Activated naive CD4-positive, alpha-beta T cell treated with anti-CD3 and anti-CD28 coated beads, Interleukin-2, amount 50 U/mL, for 16 hours (primary cell): ENCODE measurements at regions not wholly inside any gene's neighbourhood (a gene's known extent, or its start where the extent isn't known, plus 50 kb on each side); places are given as distances from the start of the nearest gene placed in this dataset.
"Not testable (repeated sequence)": the region's sequence is repeated elsewhere in the genome, so short reads cannot be mapped to it uniquely, and the experiment has no call there.

Experiments used
- DNase-seq: peaks from one replicate; pipeline ENCODE4 v3.0.0-alpha.2; 2020

DNA sequence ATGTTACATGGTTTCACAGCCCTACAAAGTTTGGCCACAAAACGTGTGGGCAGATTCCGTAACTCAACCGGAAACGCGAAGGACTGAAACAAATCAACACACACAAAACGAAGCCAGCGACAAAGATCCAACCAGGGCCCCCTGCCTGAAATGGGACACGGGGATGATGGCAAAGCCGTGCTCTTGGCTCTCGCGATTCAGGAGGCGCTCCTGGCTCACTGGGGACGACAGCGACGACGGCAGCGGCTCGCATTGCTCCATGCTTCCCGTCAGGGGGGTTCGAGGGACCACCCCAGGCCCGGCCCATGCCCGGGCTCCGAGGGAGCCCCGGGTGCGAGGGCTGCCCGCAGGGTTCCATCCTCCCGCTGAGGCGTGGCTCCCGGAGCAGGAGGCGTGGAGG, 4786.8 kb upstream of the OR11H1 start:
- no peak for DNase-seq

DNA sequence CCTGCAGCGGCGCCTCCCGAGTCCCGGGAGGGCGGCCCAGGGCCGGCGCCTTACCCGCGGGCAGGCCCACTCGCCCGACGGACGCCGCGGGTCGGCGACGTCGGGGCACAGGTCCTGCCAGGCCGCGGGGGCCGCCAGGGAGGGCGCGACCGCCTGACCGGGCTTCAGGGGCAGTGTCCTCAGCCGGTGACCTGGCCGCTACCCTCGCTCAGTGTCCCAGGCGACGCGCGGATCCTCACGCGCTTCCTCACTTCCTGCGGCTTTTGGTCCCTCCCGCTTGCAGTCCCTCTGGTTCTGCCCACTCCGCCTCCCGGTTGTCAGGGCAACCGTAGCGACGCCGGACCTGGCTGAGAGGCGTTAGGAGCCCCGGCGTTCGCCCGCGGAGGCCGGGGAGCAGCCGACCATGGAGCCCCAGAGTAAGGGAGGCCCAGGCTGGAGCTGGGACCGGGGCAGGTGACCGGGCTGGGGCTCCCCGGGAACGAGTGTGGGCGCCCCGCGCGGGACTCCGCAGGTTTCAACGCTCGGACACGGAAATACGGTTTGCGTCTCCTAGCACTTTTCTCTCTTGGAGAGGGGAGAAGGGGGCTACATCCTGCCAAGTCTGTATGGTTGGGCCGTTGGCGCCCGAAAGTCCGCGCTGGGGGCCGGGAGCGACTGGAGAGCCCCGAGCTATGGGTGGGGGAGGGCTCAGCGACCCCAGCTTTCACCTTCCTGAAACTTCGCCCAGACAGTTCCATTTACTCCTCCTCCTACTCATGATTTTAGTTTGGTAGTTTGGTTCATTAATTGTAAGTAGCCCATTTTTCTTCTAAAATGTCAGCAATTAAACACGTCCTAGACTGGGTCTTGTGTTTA, 4786.0 kb upstream of the OR11H1 start:
- peak; percentile 20 for DNase-seq

GRCh38 chr22:10746382-10746781, 4781.6 kb upstream of the OR11H1 start:
- not testable (repeated sequence) for DNase-seq

DNA sequence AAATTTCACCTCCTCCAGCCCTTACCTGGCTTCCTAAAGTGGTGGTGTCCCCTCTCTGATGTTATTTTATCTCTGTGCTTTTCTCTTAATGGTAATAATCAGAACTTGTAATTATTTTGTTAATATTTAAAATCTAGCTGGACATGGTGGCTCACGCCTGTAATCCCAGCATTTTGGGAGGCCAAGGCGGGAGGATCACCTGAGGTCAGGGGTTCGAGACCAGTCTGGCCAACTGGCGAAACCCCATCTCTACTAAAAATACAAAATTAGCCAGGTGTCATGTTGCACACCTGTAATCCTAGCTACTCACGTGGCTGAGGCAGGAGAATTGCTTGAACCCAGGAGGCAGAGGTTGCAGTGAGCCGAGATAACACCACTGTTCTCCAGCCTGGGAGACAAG, 4780.8 kb upstream of the OR11H1 start:
- DNase-seq = not testable (repeated sequence)

- DNase-seq = not testable (repeated sequence)
Measured at GRCh38 chr22:10748751-10749150, 4779.2 kb upstream of the OR11H1 start.

DNA sequence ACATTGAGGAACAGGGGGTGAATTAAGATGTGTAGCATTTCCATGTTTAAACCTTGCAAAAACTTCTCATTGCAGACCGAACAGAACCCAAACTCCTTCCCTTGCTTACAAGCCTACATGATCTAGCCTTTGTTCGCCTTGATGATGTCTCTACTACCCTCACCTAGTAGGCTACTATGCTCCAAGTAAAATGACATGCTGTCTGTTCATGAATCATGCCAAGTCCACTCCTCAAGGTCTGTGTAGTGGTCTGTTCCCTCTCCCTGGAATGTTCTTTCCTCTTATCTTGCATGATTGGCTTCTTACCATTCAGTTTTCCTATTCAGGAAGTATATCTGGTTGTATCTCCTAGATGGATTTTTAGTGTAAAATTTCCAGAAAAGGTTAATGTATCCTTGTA, 4778.6 kb upstream of the OR11H1 start:
- not testable (repeated sequence) for DNase-seq

DNA sequence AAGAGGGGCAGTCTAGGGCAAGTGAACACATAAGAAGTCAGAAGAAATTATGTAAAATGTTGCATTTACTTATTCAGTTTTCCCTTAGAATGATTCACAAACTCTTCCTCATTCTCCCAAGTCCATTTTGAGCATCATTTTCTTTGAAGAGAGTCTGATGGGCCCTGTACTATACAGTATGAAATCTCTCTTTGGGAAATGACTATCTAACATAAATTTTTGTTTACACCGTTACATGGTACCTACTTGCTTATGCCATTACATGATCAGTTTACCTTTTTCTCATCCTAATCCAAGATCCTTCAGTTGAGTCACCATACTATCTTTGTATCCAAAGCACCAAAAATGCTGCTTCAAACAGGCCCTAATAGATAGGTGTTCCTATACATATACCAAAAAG, 4774.4 kb upstream of the OR11H1 start:
- not testable (repeated sequence) for DNase-seq

GRCh38 chr22:10755350-10755749, 4772.6 kb upstream of the OR11H1 start:
- not testable (repeated sequence) for DNase-seq

DNA sequence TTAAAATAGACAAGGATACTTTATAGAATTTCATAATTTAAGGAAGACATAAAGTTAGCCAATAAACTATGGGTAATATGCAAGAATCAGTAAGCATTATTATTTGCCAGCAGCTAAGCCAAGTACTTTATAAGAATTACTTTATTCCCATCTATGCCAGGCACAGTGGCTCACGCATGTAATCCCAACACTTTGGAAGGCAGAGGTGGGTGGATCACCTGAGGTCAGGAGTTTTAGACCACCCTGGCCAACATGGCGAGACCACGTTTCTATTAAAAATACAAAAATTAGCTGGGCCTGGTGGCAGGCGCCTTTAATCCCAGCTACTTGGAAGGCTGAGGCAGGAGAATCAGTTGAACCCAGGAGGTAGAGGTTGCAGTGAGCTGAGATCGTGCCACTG, 4767.6 kb upstream of the OR11H1 start:
- DNase-seq = not testable (repeated sequence)

- DNase-seq = not testable (repeated sequence)
Measured at GRCh38 chr22:10766320-10766719, 4761.7 kb upstream of the OR11H1 start.

- DNase-seq = not testable (repeated sequence)
Measured at GRCh38 chr22:10768875-10769274, 4759.1 kb upstream of the OR11H1 start.

DNA sequence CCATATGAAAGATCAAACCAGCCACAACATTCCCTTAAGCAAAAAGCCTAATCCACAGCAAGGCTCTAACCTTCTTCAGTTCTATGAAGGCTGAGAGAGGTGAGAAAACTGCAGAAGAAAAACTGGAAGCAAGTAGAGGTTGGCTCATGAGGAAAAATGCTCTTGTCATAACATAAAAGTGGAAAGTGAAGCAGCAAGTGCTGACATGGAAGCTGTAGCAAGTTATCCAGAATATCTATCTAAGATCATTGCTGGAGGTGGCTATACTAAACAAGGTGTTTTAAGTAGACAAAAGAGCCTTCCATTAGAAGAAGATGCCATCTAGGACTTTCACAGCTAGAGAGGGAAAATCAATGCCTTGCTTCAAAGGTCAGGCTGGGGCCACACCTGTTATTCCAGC, 4756.2 kb upstream of the OR11H1 start:
- not testable (repeated sequence) for DNase-seq

GRCh38 chr22:10773341-10773740, 4754.7 kb upstream of the OR11H1 start:
- not testable (repeated sequence) for DNase-seq

DNA sequence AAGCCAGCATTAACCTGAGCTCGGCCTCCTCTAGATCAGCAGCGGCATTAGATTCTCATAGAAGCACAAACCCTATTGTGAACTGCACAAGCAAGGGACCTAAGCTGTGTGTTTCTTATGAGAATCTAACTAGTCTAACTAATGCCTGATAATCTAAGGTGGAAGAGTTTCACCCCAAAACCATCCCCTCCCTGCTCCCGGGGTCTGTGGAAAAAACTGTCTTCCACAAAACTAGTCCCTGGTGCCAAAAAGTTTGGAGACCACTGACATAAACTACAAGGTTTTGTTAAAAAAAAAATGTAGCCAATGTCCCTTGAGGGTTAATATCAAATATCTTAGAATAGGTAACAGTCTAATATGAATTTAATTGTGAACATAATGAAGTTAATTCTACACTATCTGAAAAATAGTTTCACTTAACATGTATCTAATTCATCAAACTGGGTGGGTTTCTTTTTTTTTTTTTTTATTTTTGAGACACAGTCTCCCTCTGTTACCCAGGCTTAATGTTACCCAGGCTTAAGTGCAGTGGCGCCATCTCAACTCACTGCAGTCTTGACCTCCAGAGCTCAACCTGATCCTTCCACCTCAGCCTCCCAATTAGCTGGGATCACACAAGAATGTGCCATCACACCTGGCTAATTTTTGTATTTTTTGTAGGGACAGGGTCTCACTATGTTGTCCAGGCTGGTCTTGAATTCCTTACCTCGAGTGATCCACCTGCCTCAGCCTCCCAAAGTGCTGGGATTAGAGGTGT, 4752.2 kb upstream of the OR11H1 start:
- DNase-seq = not testable (repeated sequence)

DNA sequence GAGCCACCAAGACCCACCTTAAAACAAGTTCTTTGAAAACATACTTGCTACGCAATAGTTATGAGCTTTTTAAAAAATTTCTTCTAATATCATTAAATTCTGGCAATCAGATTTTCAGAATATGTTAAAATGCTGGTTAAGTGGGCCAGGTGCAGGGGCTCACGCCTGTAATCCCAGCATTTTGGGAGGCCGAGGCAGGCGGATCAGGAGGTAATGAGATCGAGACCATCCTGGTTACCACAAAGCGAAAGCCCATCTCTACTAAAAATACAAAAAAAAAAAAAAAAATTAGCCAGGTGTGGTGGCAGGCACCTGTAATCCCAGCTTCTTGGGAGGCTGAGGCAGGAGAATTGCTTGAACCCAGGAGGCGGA, 4751.6 kb upstream of the OR11H1 start:
- not testable (repeated sequence) for DNase-seq

- DNase-seq = not testable (repeated sequence)
Measured at GRCh38 chr22:10777733-10778132, 4750.3 kb upstream of the OR11H1 start.

GRCh38 chr22:10778296-10778814, 4749.6 kb upstream of the OR11H1 start:
- no peak for DNase-seq

DNA sequence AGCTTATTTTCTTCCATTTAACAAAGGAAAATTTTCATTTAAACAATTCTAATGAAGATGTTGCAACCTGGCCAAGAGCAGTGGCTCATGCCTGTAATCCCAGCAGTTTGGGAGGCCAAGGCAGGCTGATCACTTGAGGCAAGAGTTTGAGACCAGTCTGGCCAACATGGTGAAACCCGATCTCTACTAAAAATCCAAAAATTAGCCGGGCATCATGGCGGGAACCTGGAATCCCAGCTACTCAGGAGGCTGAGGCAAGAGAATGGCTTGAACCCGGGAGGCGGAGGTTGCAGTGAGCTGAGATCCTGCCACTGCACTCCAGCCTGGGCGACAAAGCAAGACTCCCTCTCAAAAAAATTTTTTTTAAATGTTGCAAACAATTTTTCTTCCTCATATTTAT, 4748.8 kb upstream of the OR11H1 start:
- not testable (repeated sequence) for DNase-seq

DNA sequence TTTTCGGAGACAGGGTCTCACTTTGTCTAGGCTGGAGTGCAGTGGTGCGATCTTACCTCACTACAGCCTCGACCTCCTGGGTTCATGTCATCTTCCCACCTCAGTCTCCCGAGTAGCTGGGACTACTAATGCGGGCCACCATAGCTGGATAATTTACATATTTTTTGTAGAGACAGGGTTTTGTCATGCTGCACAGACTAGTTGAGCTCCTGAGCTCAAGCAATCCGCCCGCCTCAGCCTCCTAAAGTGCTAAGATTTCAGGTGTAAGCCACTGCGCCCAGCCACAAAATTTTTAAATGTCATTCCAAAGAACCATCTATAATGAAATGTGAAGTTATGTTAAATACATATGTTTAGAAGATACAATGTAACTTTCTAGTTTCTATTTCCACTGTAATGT, 4747.7 kb upstream of the OR11H1 start:
- DNase-seq = no peak

- no peak for DNase-seq
Measured at GRCh38 chr22:10781571-10782403, 4746.2 kb upstream of the OR11H1 start.
